ENCODE measurements at regions not wholly inside any gene's neighbourhood (a gene's known extent, or its start where the extent isn't known, plus 50 kb on each side); places are given as distances from the start of the nearest gene placed in this dataset.

DNA sequence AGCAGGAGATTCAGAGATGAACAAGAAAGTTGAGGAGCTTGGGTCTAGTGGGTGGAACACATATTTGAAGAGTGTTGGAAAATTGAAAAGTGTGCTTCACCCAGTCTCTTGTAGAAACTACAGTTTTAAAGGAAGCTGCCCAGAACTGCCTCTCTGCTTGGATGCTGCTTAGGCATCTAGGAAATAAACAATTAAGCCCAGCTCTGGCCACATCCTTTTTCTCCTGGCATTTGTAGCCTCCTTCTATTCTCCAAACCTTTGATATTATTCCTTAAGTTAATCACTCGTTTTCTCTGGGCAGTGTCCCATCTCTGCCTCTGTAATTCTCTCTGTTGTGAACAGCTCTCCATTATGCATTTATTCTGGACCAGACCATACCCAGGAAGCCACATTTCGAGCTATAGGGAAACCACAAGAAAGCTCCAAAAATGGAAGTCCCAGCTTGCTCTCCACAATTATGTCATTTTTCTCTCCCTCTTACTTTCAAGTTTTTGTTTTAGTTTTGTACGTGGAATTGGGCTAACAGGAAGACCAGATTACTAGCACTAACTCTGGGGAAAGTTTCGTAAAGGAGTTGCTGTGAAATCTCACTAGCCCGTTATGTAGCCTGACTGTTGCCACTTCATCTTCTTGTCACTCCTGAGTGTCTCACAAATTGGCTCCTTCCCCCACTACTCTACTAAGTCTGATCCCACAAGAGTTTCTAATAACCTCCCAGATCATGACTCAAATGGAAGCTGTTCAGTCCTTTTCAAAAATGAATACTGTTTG is 102.2 kb downstream of the NTMT2 start (continued):
- TF ChIP-seq EP300 (IDR thresholded peaks at IDR 0.05; ENCODE audit: borderline replicate concordance in 1 of 2, low read depth in 2 of 2, low read length in 2 of 2) (no peak), CREB1 (IDR thresholded peaks at IDR 0.05) (no peak), CBX8 (IDR thresholded peaks at IDR 0.05; ENCODE audit: borderline replicate concordance, low read depth, low read length) (no peak), JUND (IDR thresholded peaks at IDR 0.05; ENCODE audit: low read length) (no peak), SAP30 (IDR thresholded peaks at IDR 0.05; ENCODE audit: insufficient read depth, insufficient replicate concordance, low read length) (no peak), FOSL1 (IDR thresholded peaks at IDR 0.05; ENCODE audit: insufficient read depth, low read depth, low read length) (no peak), SP2 (IDR thresholded peaks at IDR 0.05; ENCODE audit: low read length) (no peak), POLR2A (IDR thresholded peaks at IDR 0.05; ENCODE audit: control extremely low read depth in 1 of 2, low read depth in 2 of 2, low read length in 2 of 2) (no peak), ASH2L (IDR thresholded peaks at IDR 0.05; ENCODE audit: low read length) (no peak)

All from H1 (cell line).